ENCODE measurements at regions not wholly inside any gene's neighbourhood (a gene's known extent, or its start where the extent isn't known, plus 50 kb on each side); places are given as distances from the start of the nearest gene placed in this dataset.

- TF ChIP-seq SMC3 (IDR thresholded peaks at IDR 0.05): no peak
- TF ChIP-seq POLR2A (IDR thresholded peaks at IDR 0.05; ENCODE audit: low read length): no peak
- no peak for TF ChIP-seq FOXS1 (CRISPR knock-in tag; IDR thresholded peaks at IDR 0.05)
- TF ChIP-seq CTCF (IDR thresholded peaks at IDR 0.05): no peak
- no peak for TF ChIP-seq MAX (IDR thresholded peaks at IDR 0.05)
- TF ChIP-seq RNF2 (IDR thresholded peaks at IDR 0.05; ENCODE audit: borderline replicate concordance, low read depth): no peak
- no peak for TF ChIP-seq USF2 (IDR thresholded peaks at IDR 0.05)
- no peak for TF ChIP-seq RCOR1 (IDR thresholded peaks at IDR 0.05; ENCODE audit: low read depth, low read length)
- TF ChIP-seq RAD21 (conservative IDR thresholded peaks at IDR 0.05 in 1 of 2, IDR thresholded peaks at IDR 0.05 in 1 of 2): no peak
- no peak for TF ChIP-seq EP300 (IDR thresholded peaks at IDR 0.05)
- no peak for TF ChIP-seq FOSL2 (IDR thresholded peaks at IDR 0.05)
- no peak for TF ChIP-seq FOSL2 (CRISPR knock-in tag; IDR thresholded peaks at IDR 0.05)
- TF ChIP-seq MYC (IDR thresholded peaks at IDR 0.05; ENCODE audit: borderline replicate concordance, low read length): no peak
Observed at GRCh38 chr10:53023411-53023810, 250.8 kb upstream of the MBL2 start.

Measured in A549 (cell line).